Lower lobe of right lung (tissue), 2 donors: ENCODE measurements at regions not wholly inside any gene's neighbourhood (a gene's known extent, or its start where the extent isn't known, plus 50 kb on each side); places are given as distances from the start of the nearest gene placed in this dataset.
"Not testable (repeated sequence)": the region's sequence is repeated elsewhere in the genome, so short reads cannot be mapped to it uniquely, and the experiment has no call there.

ENCODE experiments used
- ATAC-seq, 2 donors: fragments of 200-7000 bp; cut with Tn5 transposase; one replicate each; pipeline ENCODE4 v1.9.1; 2020 to 2022; ENCODE audit warnings: mild to moderate bottlenecking in 2 of 2, moderate library complexity in 2 of 2
- DNase-seq: peaks from one replicate; pipeline ENCODE4 v3.0.0-alpha.2; 2020
- H3K27ac ChIP-seq: fragments of 200-600 bp; one replicate; pipeline ENCODE4 v1.8.0; 2022
- H3K27me3 ChIP-seq: fragments of 200-600 bp; one replicate; pipeline ENCODE4 v1.8.0; 2022; ENCODE audit warnings: low read depth
- H3K36me3 ChIP-seq: fragments of 200-600 bp; one replicate; pipeline ENCODE4 v1.8.0; 2022; ENCODE audit warnings: mild to moderate bottlenecking
- H3K4me1 ChIP-seq: fragments of 200-600 bp; one replicate; pipeline ENCODE4 v1.8.0; 2022
- H3K4me3 ChIP-seq: fragments of 200-600 bp; one replicate; pipeline ENCODE4 v1.8.0; 2022; ENCODE audit warnings: mild to moderate bottlenecking
- H3K9me3 ChIP-seq: fragments of 200-600 bp; one replicate; pipeline ENCODE4 v1.8.0; 2022
- intact Hi-C: fragments of 100-400 bp; cut with DNase I; formaldehyde crosslinking; loops from one replicate; pipeline ENCODE4 v1.11.0; 2022
- TF ChIP-seq, protein P1 (sequence below): fragments of 200-600 bp; IDR thresholded peaks from one replicate; pipeline ENCODE4 v1.8.0; 2022; ENCODE audit warnings: antibody characterized with exemption, mild to moderate bottlenecking
- donor health status: DM: no; HTN: yes; CAD: no; lungs with severe emphysema.

GRCh38 chr20:25858495-25859425 lies 162.1 kb upstream of the ZNF337 start:
- no peak for DNase-seq
- Histone ChIP-seq H3K4me1 (peaks cover 15% of the 10 kb centered on the region), H3K27me3 (peaks cover 24% of the 10 kb centered on the region), H3K9me3 (no peaks in the 10 kb centered on the region), H3K4me3 (peak overlapping the region; percentile 34), H3K27ac (no peak overlapping the region), H3K36me3 (no peaks in the 10 kb centered on the region)
- TF ChIP-seq, protein P1, sequence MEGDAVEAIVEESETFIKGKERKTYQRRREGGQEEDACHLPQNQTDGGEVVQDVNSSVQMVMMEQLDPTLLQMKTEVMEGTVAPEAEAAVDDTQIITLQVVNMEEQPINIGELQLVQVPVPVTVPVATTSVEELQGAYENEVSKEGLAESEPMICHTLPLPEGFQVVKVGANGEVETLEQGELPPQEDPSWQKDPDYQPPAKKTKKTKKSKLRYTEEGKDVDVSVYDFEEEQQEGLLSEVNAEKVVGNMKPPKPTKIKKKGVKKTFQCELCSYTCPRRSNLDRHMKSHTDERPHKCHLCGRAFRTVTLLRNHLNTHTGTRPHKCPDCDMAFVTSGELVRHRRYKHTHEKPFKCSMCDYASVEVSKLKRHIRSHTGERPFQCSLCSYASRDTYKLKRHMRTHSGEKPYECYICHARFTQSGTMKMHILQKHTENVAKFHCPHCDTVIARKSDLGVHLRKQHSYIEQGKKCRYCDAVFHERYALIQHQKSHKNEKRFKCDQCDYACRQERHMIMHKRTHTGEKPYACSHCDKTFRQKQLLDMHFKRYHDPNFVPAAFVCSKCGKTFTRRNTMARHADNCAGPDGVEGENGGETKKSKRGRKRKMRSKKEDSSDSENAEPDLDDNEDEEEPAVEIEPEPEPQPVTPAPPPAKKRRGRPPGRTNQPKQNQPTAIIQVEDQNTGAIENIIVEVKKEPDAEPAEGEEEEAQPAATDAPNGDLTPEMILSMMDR, result no peak
- no peak for ATAC-seq
- intact Hi-C loops, result no loop called here

GRCh38 chr20:25857091-25857788 lies 160.6 kb upstream of the ZNF337 start:
- intact Hi-C loops, H3K4me3 ChIP-seq, H3K9me3 ChIP-seq, H3K4me1 ChIP-seq, H3K36me3 ChIP-seq, ATAC-seq, H3K27ac ChIP-seq, DNase-seq: not testable (repeated sequence)
- peaks cover 24% of the 10 kb centered on the region for H3K27me3 ChIP-seq

GRCh38 chr20:25856256-25856884 lies 159.7 kb upstream of the ZNF337 start:
- Histone ChIP-seq H3K9me3 (no peaks in the 10 kb centered on the region), H3K4me1 (no peaks in the 10 kb centered on the region), H3K4me3 (no peak overlapping the region), H3K27ac (no peak overlapping the region), H3K36me3 (no peaks in the 10 kb centered on the region), H3K27me3 (peaks cover 24% of the 10 kb centered on the region)
- intact Hi-C loops, result no loop called here
- TF ChIP-seq, protein P1, result no peak
- DNase-seq (peak; percentile 39), ATAC-seq (no peak)

- H3K27me3 ChIP-seq, result peaks cover 22% of the 10 kb centered on the region
- H3K9me3 ChIP-seq, H3K4me1 ChIP-seq, ATAC-seq, intact Hi-C loops, DNase-seq, H3K27ac ChIP-seq, H3K36me3 ChIP-seq, H3K4me3 ChIP-seq: not testable (repeated sequence)
Measured at GRCh38 chr20:25855451-25856156, 159.0 kb upstream of the ZNF337 start.

DNA sequence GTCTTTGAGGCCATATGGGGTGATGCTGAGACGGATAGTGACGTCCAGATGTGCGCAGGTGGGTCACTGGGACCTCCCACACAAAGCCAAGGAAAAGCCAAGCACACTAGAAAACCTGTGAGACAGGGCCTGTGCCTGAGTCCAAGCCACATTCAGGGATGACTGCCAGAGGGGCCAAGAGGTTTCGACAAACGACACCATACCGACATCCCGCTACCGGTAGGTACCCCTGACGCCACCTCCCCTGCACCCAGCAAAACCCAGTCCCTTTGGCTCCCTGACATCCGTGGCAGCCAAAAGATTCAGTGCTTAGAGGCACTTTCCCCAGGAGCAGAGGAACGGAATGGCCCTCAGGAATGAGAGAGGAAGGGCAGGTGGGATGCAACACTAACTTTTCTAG lies 158.0 kb upstream of the ZNF337 start:
- H3K36me3 ChIP-seq, ATAC-seq, H3K9me3 ChIP-seq, DNase-seq, intact Hi-C loops, H3K4me1 ChIP-seq, H3K27ac ChIP-seq: not testable (repeated sequence)
- Histone ChIP-seq H3K27me3 (peaks cover 12% of the 10 kb centered on the region), H3K4me3 (peak overlapping the region; percentile 64)

- H3K27me3 ChIP-seq, intact Hi-C loops, H3K9me3 ChIP-seq, H3K36me3 ChIP-seq, H3K4me1 ChIP-seq: not testable (repeated sequence)
- peak; percentile 84 to 95 for ATAC-seq
- peak; percentile 89 for DNase-seq
- Histone ChIP-seq H3K27ac (peak overlapping the region; percentile 60), H3K4me3 (peak overlapping the region; percentile 64)
Measured at GRCh38 chr20:25853718-25854388, 157.2 kb upstream of the ZNF337 start.

- intact Hi-C loops, H3K36me3 ChIP-seq, H3K4me1 ChIP-seq, H3K9me3 ChIP-seq, H3K27me3 ChIP-seq: not testable (repeated sequence)
- H3K4me3 ChIP-seq, result peak overlapping the region; percentile 64
- peak overlapping the region; percentile 60 for H3K27ac ChIP-seq
- ATAC-seq, result peak; percentile 34 to 64
- DNase-seq, result peak; percentile 45
Measured at GRCh38 chr20:25852968-25853717, 156.5 kb upstream of the ZNF337 start.

- H3K4me3 ChIP-seq, H3K9me3 ChIP-seq, H3K36me3 ChIP-seq, H3K27me3 ChIP-seq, H3K27ac ChIP-seq, ATAC-seq, intact Hi-C loops, H3K4me1 ChIP-seq, DNase-seq: not testable (repeated sequence)
Measured at GRCh38 chr20:25850133-25850532, 153.5 kb upstream of the ZNF337 start.
